Colonic mucosa (tissue), 4 donors: ENCODE measurements at regions not wholly inside any gene's neighbourhood (a gene's known extent, or its start where the extent isn't known, plus 50 kb on each side); places are given as distances from the start of the nearest gene placed in this dataset.

Source experiments
- DNase-seq: peaks from one replicate; pipeline ENCODE4 v3.0.0-alpha.2; 2020
- H3K27ac ChIP-seq: fragments of 200-600 bp; one replicate; pipeline ENCODE4 v1.8.0; 2021
- H3K27me3 ChIP-seq: fragments of 200-600 bp; one replicate; pipeline ENCODE4 v1.8.0; 2021
- H3K36me3 ChIP-seq: fragments of 200-600 bp; one replicate; pipeline ENCODE4 v1.8.0; 2021
- H3K4me1 ChIP-seq: fragments of 200-600 bp; one replicate; pipeline ENCODE4 v1.8.0; 2021; ENCODE audit warnings: mild to moderate bottlenecking
- H3K4me3 ChIP-seq: fragments of 200-600 bp; one replicate; pipeline ENCODE4 v1.8.0; 2021
- H3K9ac ChIP-seq, 2 donors: one replicate each; pipeline ENCODE4 v1.7.0; 2013; ENCODE audit warnings: control low read depth in 2 of 2, low read depth in 2 of 2, low read length in 2 of 2
- H3K9me3 ChIP-seq: fragments of 200-600 bp; one replicate; pipeline ENCODE4 v1.8.0; 2021
- CTCF ChIP-seq: fragments of 200-600 bp; IDR thresholded peaks from one replicate; pipeline ENCODE4 v1.8.0; 2022; ENCODE audit warnings: antibody characterized with exemption, mild to moderate bottlenecking
- intact Hi-C: fragments of 100-400 bp; cut with DNase I; formaldehyde crosslinking; loops from one replicate; pipeline ENCODE4 v1.14.1; 2022
- donor health status: healthy.
- donor health status: DM: no; HTN: no; CAD: no.
- donor health status: DM: no; HTN: no; CAD: no.

GRCh38 chrX:8971116-8971515 is 62.8 kb downstream of the FAM9B start:
- no peaks in the 10 kb centered on the region for H3K27me3 ChIP-seq
- DNase-seq = no peak
- intact Hi-C loops = no loop called here

GRCh38 chrX:8969378-8969777 is 64.5 kb downstream of the FAM9B start:
- Histone ChIP-seq H3K27me3 (no peaks in the 10 kb centered on the region), H3K9ac (no peak overlapping the region)
- no peak for TF ChIP-seq CTCF

More at GRCh38 chrX:8971116-8971515, 62.8 kb downstream of the FAM9B start:
- no peaks in the 10 kb centered on the region for H3K4me1 ChIP-seq
- H3K27ac ChIP-seq = no peak overlapping the region
- H3K9ac ChIP-seq = no peak overlapping the region
- TF ChIP-seq CTCF = no peak
- H3K4me3 ChIP-seq = no peak overlapping the region
- H3K36me3 ChIP-seq = no peaks in the 10 kb centered on the region
- H3K9me3 ChIP-seq = no peaks in the 10 kb centered on the region

GRCh38 chrX:8967461-8967860 is 66.5 kb downstream of the FAM9B start:
- Histone ChIP-seq H3K27ac (no peak overlapping the region), H3K27me3 (no peaks in the 10 kb centered on the region), H3K9me3 (no peaks in the 10 kb centered on the region), H3K36me3 (no peaks in the 10 kb centered on the region), H3K9ac (no peak overlapping the region), H3K4me3 (no peak overlapping the region), H3K4me1 (no peaks in the 10 kb centered on the region)
- intact Hi-C loops = loop anchor here (5.0 kb wide), 1 partner anchor 740 kb away; no protein-coding TSS in a partner anchor
- no peak for TF ChIP-seq CTCF
- no peak for DNase-seq

More at GRCh38 chrX:8969378-8969777, 64.5 kb downstream of the FAM9B start:
- no peaks in the 10 kb centered on the region for H3K4me1 ChIP-seq
- intact Hi-C loops = loop anchor here (5.0 kb wide), 1 partner anchor 738 kb away; no protein-coding TSS in a partner anchor
- no peak overlapping the region for H3K27ac ChIP-seq
- no peaks in the 10 kb centered on the region for H3K9me3 ChIP-seq
- DNase-seq = no peak
- no peak overlapping the region for H3K4me3 ChIP-seq
- H3K36me3 ChIP-seq = no peaks in the 10 kb centered on the region

GRCh38 chrX:8960957-8961468 is 72.9 kb downstream of the FAM9B start:
- H3K27me3 ChIP-seq = no peaks in the 10 kb centered on the region
- no peak for DNase-seq

GRCh38 chrX:8955511-8955910 is 78.4 kb downstream of the FAM9B start:
- no peak for DNase-seq
- Histone ChIP-seq H3K36me3 (no peaks in the 10 kb centered on the region), H3K9ac (no peak overlapping the region), H3K9me3 (no peaks in the 10 kb centered on the region), H3K4me3 (no peak overlapping the region), H3K4me1 (no peaks in the 10 kb centered on the region), H3K27me3 (no peaks in the 10 kb centered on the region), H3K27ac (no peak overlapping the region)
- no peak for TF ChIP-seq CTCF
- intact Hi-C loops = no loop called here

More at GRCh38 chrX:8960957-8961468, 72.9 kb downstream of the FAM9B start:
- Histone ChIP-seq H3K36me3 (no peaks in the 10 kb centered on the region), H3K9me3 (no peaks in the 10 kb centered on the region), H3K27ac (no peak overlapping the region), H3K4me3 (no peak overlapping the region), H3K9ac (no peak overlapping the region), H3K4me1 (no peaks in the 10 kb centered on the region)
- TF ChIP-seq CTCF = no peak
- intact Hi-C loops = no loop called here
